ENCODE measurements at regions not wholly inside any gene's neighbourhood (a gene's known extent, or its start where the extent isn't known, plus 50 kb on each side); places are given as distances from the start of the nearest gene placed in this dataset.
A peak's percentile ranks its signal among the peaks of the same experiment; 100 is the strongest.

DNA sequence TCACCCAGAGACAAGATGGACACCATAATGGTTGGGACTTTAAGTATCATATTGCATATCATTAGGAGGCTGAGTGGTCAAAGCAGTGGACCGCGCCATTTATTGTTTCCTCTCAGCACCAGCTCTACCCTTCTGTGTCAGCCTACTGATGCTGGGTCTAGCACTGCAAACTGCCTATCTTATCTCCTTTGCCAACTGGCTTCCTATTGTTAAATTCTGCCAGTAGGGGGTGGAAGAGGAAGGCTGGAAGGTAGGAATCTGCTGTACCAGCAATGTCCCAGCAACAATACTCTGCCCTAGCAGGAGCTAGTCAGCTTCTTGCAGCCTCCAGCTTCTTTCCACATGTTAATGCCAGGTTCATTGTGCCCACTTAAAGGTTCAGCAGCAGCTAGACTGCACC is 367.1 kb upstream of the PDGFD start:
- intact Hi-C loops (cut with micrococcal nuclease), result no loop called here
- no CpG with 5 or more reads among the region's 2 CpGs for WGBS (ENCODE audit: insufficient coverage)

DNA sequence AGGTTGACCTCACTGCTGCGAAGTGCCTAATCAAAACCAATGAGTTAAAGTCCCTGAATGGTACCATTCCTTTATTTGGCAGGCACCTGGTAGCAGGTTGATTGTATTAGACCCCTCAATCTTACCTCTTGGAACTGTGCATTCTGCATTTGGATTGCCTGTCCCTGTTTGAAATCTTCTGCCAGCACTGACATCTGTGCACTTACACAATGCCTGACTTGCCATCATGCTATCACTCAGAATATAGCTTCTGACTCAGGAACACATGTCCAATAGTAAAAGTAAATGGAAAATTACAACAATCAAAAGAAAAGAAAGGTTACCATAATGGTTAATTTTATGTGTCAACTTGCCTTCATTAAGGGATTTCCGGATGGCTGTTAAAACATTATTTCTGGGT is 366.0 kb upstream of the PDGFD start:
- intact Hi-C loops (cut with micrococcal nuclease), result no loop called here
- 100% methylated on average over 1 of the region's 2 CpGs for WGBS (ENCODE audit: insufficient coverage)
- H3K4me1 ChIP-seq (ENCODE audit: control insufficient read depth in 1 of 2, insufficient read depth in 2 of 2, low read length in 2 of 2), result peaks cover 14 to 17% of the 10 kb centered on the region in 2 donors
- H3K9me3 Mint-ChIP-seq, result peaks cover 0 to 3% (median 0%) of the 10 kb centered on the region in 7 donors
- TF ChIP-seq, protein P1, sequence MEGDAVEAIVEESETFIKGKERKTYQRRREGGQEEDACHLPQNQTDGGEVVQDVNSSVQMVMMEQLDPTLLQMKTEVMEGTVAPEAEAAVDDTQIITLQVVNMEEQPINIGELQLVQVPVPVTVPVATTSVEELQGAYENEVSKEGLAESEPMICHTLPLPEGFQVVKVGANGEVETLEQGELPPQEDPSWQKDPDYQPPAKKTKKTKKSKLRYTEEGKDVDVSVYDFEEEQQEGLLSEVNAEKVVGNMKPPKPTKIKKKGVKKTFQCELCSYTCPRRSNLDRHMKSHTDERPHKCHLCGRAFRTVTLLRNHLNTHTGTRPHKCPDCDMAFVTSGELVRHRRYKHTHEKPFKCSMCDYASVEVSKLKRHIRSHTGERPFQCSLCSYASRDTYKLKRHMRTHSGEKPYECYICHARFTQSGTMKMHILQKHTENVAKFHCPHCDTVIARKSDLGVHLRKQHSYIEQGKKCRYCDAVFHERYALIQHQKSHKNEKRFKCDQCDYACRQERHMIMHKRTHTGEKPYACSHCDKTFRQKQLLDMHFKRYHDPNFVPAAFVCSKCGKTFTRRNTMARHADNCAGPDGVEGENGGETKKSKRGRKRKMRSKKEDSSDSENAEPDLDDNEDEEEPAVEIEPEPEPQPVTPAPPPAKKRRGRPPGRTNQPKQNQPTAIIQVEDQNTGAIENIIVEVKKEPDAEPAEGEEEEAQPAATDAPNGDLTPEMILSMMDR (IDR thresholded peaks at IDR 0.05), result no peak
- no peak overlapping the region for H3K27ac Mint-ChIP-seq
- H3K36me3 ChIP-seq (replicated peaks in 1 of 2; ENCODE audit: control insufficient read depth in 1 of 2, insufficient read depth in 2 of 2, low read length in 2 of 2), result no peaks in the 10 kb centered on the region
- no peaks in the 10 kb centered on the region for H3K27me3 Mint-ChIP-seq (ENCODE audit: low read depth in 3 of 3)
- H3K4me3 ChIP-seq (replicated peaks in 1 of 3; ENCODE audit: low read depth in 2 of 3, low read length in 3 of 3), result no peak overlapping the region
- no peaks in the 10 kb centered on the region for H3K27me3 ChIP-seq (ENCODE audit: control insufficient read depth in 2 of 2, insufficient read depth in 2 of 2, low read length in 2 of 2)
- H3K4me2 ChIP-seq (replicated peaks; ENCODE audit: extremely low read depth, low read length, poor library complexity, severe bottlenecking), result no peak overlapping the region
- no peak for DNase-seq
- H3K9me3 ChIP-seq (replicated peaks in 1 of 2; ENCODE audit: control insufficient read depth in 1 of 2, insufficient read depth in 1 of 2, low read length in 2 of 2), result no peaks in the 10 kb centered on the region
- no peaks in the 10 kb centered on the region for H3K36me3 Mint-ChIP-seq
- peaks cover 21% of the 10 kb centered on the region for H3K4me1 Mint-ChIP-seq
- no peak overlapping the region for H3K9ac ChIP-seq (ENCODE audit: insufficient read depth, low read length, poor library complexity, severe bottlenecking)
- H3K27ac ChIP-seq (ENCODE audit: low read depth in 1 of 2, low read length in 2 of 2), result no peak overlapping the region
- H3K79me2 ChIP-seq (ENCODE audit: insufficient read depth, low read length), result no peaks in the 10 kb centered on the region
- no peak overlapping the region for H3K4me3 Mint-ChIP-seq
- H2AFZ ChIP-seq (ENCODE audit: insufficient read depth, low read depth, low read length, poor library complexity, severe bottlenecking), result no peak overlapping the region
- H4K20me1 ChIP-seq (ENCODE audit: insufficient read depth, low read length), result no peaks in the 10 kb centered on the region

More for the DNA sequence above, 367.1 kb upstream of the PDGFD start:
- DNase-seq, result no peak
- H3K4me1 ChIP-seq (ENCODE audit: control insufficient read depth in 1 of 2, insufficient read depth in 2 of 2, low read length in 2 of 2), result peaks cover 14 to 17% of the 10 kb centered on the region in 2 donors
- no peaks in the 10 kb centered on the region for H3K9me3 ChIP-seq (replicated peaks in 1 of 2; ENCODE audit: control insufficient read depth in 1 of 2, insufficient read depth in 1 of 2, low read length in 2 of 2)
- H3K9ac ChIP-seq (ENCODE audit: insufficient read depth, low read length, poor library complexity, severe bottlenecking), result no peak overlapping the region
- H2AFZ ChIP-seq (ENCODE audit: insufficient read depth, low read depth, low read length, poor library complexity, severe bottlenecking), result no peak overlapping the region
- H3K36me3 ChIP-seq (replicated peaks in 1 of 2; ENCODE audit: control insufficient read depth in 1 of 2, insufficient read depth in 2 of 2, low read length in 2 of 2), result no peaks in the 10 kb centered on the region
- no peaks in the 10 kb centered on the region for H4K20me1 ChIP-seq (ENCODE audit: insufficient read depth, low read length)
- no peaks in the 10 kb centered on the region for H3K36me3 Mint-ChIP-seq
- H3K27me3 Mint-ChIP-seq (ENCODE audit: low read depth in 3 of 3), result no peaks in the 10 kb centered on the region
- no peaks in the 10 kb centered on the region for H3K79me2 ChIP-seq (ENCODE audit: insufficient read depth, low read length)
- H3K4me1 Mint-ChIP-seq, result peaks cover 21% of the 10 kb centered on the region
- no peak overlapping the region for H3K27ac ChIP-seq (ENCODE audit: low read depth in 1 of 2, low read length in 2 of 2)
- no peak overlapping the region for H3K4me2 ChIP-seq (replicated peaks; ENCODE audit: extremely low read depth, low read length, poor library complexity, severe bottlenecking)
- TF ChIP-seq, protein P1 (IDR thresholded peaks at IDR 0.05), result peak; percentile 37
- H3K27ac Mint-ChIP-seq, result no peak overlapping the region
- peaks cover 0 to 4% (median 0%) of the 10 kb centered on the region in 7 donors for H3K9me3 Mint-ChIP-seq
- no peak overlapping the region for H3K4me3 ChIP-seq (replicated peaks in 1 of 3; ENCODE audit: low read depth in 2 of 3, low read length in 3 of 3)
- H3K27me3 ChIP-seq (ENCODE audit: control insufficient read depth in 2 of 2, insufficient read depth in 2 of 2, low read length in 2 of 2), result no peaks in the 10 kb centered on the region
- H3K4me3 Mint-ChIP-seq, result no peak overlapping the region

All from CD14-positive monocyte (primary cell).